HG02610 (cell line): ENCODE measurements at regions not wholly inside any gene's neighbourhood (a gene's known extent, or its start where the extent isn't known, plus 50 kb on each side); places are given as distances from the start of the nearest gene placed in this dataset.

Source experiments
- ATAC-seq: cut with Tn5 transposase; IDR thresholded peaks from one replicate; pipeline ENCODE4 v1.9.1; 2021; ENCODE audit warnings: mild to moderate bottlenecking, moderate library complexity; ENCODE audit not compliant: unreplicated experiment

- no peak for ATAC-seq
Observed at GRCh38 chr3:28080716-28081115, 160.7 kb upstream of the CMC1 start.

- no peak for ATAC-seq
Observed at GRCh38 chr3:28081533-28081947, 159.9 kb upstream of the CMC1 start.

GRCh38 chr3:28087591-28087990, 153.8 kb upstream of the CMC1 start:
- ATAC-seq, result no peak

- no peak for ATAC-seq
Observed at GRCh38 chr3:28088811-28089526, 152.4 kb upstream of the CMC1 start.

- no peak for ATAC-seq
Observed at GRCh38 chr3:28089527-28089897, 151.9 kb upstream of the CMC1 start.

DNA sequence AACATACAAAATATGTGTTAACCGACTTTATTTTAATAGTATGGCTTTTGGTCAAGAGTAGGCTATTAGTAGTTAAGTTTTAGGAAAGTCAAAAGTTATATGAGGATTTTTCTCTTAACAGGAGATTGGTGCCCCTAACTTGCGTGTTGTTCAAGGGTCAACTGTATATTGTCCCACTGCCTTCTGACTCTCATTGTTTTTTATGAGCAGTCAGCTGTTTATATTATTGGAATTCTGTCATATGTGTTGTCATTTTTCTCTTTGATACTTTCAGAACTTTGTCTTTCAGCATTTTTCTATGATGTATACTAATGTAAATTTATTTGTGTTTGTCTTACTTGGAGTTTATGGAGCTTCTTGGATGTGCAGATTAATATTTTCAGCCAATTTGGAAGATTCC, 142.1 kb upstream of the CMC1 start:
- no peak for ATAC-seq

- no peak for ATAC-seq
Observed at GRCh38 chr3:28101705-28102104, 139.7 kb upstream of the CMC1 start.

DNA sequence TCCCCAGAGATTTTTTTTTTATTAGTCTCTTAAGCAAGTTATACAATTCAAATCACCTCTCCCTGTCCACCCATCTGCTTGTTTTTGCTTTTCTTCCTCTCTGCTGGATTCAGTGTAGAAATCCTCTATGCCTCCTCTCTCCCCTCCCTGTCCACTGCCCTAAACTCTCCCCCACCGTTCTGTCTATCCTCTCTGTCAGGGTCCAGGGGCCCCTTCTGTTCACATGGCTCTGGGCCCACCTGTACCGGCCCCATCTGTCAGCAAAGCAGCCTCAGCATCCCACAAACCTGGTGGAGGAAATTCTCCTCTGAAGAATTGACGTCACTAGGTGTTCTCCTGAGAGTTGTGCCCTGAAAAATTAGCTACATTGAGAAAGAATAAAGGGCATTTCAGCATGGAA, 137.6 kb upstream of the CMC1 start:
- no peak for ATAC-seq

- no peak for ATAC-seq
Observed at GRCh38 chr3:28104896-28105534, 136.4 kb upstream of the CMC1 start.

DNA sequence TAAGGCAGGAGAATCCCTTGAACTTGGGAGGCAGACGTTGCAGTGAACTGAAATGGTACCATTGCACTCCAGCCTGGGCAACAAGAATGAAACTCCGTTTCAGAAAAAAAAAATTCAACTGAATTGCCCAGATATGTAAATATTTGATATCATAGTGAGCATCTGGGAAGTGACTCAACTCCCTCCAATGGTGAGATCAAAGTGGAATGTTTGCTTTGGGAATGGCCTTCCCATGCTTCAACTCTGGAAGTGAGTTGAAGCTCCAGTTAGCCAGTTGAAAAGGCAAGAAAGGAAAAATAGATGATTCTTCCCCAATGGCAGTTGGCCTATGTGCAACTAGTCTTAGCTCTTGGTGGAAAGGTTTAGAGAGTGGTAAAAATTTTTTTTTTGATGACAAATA, 131.6 kb upstream of the CMC1 start:
- no peak for ATAC-seq

GRCh38 chr3:28110869-28111268, 130.6 kb upstream of the CMC1 start:
- no peak for ATAC-seq

DNA sequence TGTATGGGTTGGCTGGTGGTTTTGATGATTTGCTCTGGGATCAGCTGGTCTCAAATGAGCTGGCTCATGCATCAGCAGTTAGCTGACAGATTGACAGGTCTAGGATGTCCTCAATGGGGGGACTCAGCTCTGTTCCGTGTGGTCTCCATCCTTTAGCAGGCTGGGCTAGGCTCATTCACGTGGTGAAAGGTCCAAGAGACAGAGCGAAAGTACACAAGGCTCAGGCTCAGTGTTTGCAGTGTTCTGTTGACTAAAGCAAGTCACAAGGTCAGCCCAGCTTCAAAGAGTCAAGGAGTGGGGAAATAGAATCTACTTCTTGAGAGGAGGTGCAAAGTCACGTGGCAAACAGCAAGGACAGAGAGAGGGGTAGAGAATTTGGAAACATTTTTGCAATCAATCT, 126.5 kb upstream of the CMC1 start:
- ATAC-seq, result no peak

GRCh38 chr3:28115316-28115715, 126.1 kb upstream of the CMC1 start:
- ATAC-seq, result no peak

GRCh38 chr3:28117598-28117997, 123.8 kb upstream of the CMC1 start:
- no peak for ATAC-seq

DNA sequence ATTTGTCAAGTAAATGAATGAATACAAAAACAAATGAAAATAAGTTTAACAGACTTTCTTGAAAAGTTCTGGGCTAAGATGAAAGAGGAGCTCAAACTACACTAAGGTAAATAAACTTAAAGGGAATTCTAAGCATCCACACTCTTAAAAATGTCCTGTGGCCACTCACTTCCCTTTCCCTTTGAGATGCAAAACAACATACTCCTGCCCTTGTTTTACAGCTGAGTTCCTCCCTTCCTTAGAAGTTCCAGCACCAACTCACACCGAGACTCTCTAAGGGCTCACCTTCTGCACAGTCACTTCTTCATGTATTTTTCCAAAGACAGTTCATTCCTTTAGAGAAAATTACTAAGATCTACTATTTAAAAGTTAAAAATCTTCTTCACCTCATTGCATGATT, 123.3 kb upstream of the CMC1 start:
- no peak for ATAC-seq

DNA sequence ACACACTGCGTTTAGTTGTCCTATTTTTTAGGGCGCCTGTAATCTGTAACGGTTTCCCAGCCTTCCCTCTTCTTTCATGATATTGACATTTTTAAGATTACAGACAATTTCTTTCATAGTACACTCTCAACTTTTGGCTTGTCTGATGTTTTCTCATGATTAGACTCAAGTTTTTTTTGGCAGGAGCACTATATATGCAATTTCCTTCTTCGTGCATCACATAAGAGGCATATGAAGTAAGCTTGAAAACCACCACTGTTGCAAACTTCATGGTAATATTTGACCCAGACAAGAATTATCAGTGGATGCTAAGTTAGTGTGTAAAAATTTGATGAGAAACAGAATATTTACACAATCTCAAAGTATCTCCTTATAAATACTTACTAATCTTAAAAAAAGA, 119.2 kb upstream of the CMC1 start:
- no peak for ATAC-seq

DNA sequence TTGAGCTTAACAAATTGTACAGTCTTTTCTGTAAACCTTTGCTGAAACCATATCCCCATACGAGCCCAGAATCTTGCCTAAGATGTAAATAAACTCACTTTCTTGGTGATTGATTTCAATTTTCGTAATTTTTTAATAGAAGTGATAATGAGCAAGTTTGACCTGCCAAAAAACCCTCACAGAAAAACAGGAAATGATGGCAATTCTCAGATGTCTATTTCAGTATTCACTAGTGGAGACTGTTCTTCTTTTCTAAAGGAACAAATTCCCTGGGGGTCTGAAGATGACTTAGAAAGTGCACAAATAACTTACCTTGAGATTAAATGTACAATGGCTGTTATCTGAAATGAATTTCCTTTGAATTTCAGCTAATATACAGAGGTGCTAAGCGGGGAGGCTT, 116.5 kb upstream of the CMC1 start:
- ATAC-seq, result no peak

- ATAC-seq, result no peak
Observed at GRCh38 chr3:28125342-28125741, 116.1 kb upstream of the CMC1 start.

DNA sequence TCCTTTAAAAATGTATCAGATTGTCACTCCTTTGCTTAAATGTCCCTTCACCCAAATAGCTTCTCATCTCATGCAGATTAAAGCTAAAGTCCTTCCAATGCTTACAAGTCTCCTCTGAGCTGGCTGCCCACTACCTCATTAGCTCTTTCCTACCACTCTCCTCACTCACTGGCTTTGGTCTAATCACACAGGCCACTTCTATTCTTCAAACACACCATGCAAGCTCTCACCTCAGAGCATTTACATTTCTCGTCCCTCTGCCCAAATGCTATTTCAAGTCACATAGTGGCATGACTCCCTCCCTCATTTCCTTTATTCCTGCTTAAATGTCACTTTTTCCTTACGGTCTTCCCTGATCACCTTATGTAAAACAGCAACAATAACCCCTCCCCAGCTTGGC, 110.6 kb upstream of the CMC1 start:
- no peak for ATAC-seq

- ATAC-seq, result no peak
Observed at GRCh38 chr3:28132941-28133340, 108.5 kb upstream of the CMC1 start.

DNA sequence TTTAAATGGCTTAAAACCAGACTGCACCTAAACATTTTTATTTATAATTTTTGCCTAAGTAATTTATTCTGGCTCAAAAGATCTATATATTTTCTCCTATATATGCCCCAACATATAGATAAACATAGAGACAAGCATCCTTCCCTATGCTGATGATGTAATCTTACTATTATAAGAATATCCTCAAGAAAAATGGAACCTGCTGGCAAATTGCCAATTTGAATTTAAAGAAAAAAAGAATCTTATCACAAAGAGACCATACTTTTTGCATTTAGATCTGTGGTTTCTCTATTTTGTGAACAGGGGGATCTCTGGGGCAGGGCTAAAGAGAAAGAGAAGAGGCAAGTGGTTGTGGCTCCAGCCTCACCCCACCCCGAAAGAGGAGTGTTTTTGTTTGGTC, 107.2 kb upstream of the CMC1 start:
- ATAC-seq, result no peak

DNA sequence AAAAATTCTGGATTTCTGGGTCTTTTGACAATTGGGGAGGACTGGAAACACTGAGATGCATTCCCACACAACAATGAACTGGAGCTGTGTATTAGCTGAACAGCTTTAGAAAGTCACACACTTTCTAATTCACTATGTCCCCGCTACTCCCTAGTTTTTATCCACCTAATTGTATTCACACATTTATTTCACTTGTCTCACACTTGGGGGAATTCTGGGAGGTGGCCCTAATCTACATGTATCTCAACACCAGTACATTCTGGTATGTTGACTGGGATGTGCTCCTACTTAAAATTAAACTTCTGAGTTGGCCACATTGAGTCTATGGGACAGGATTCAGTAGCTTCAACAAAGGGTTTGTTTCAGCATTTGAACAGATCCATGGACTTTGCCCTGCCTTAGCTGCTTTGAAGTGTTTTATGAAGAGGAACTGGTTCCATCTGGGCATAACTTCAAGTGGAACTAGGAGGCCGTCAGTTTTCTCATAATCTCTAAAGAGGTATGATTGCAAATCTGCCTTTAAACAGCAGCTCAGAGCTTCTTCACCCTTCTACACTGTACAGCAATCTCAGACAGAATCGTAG, 106.5 kb upstream of the CMC1 start:
- ATAC-seq, result no peak
